ENCODE measurements at regions not wholly inside any gene's neighbourhood (a gene's known extent, or its start where the extent isn't known, plus 50 kb on each side); places are given as distances from the start of the nearest gene placed in this dataset.

GRCh38 chr22:22803285-22803853 is 84.2 kb upstream of the IGLL5 start:
- Mint-ChIP-seq H3K4me3 (ENCODE audit: unreplicated experiment) (no peak overlapping the region), H3K27me3 (ENCODE audit: insufficient read depth, unreplicated experiment) (peaks cover 3% of the 10 kb centered on the region), H3K27ac (ENCODE audit: unreplicated experiment) (no peak overlapping the region), H3K36me3 (ENCODE audit: insufficient read depth, unreplicated experiment) (no peaks in the 10 kb centered on the region), H3K4me1 (ENCODE audit: low read depth, unreplicated experiment) (peaks cover 6% of the 10 kb centered on the region), H3K9me3 (ENCODE audit: unreplicated experiment) (no peaks in the 10 kb centered on the region)
- DNase-seq, result no peak
- no peaks in the 10 kb centered on the region for H3K9me3 ChIP-seq
- H3K27me3 ChIP-seq (replicated peaks; ENCODE audit: control insufficient read depth, insufficient read depth, low read length), result no peaks in the 10 kb centered on the region
- CTCF ChIA-PET, result interaction anchor here (1.1 kb wide), 1 partner anchor 50 kb away, joined by 3 read pairs; no protein-coding TSS in a partner anchor
- no peaks in the 10 kb centered on the region for H3K4me1 ChIP-seq
- no peaks in the 10 kb centered on the region for H3K36me3 ChIP-seq (ENCODE audit: control insufficient read depth, insufficient read depth, low read length)
- intact Hi-C loops (cut with micrococcal nuclease; ENCODE audit: unreplicated experiment), result no loop called here
- no peak overlapping the region for H3K4me3 ChIP-seq (ENCODE audit: low read depth, low read length)
- BruUV-seq (replicated peaks), result no TSS peak
- TF ChIP-seq CTCF (IDR thresholded peaks at IDR 0.05; ENCODE audit: insufficient read depth in 1 of 2, low read depth in 1 of 2, low read length in 1 of 2, severe bottlenecking in 1 of 2, unreplicated experiment in 1 of 2), result no peak
- POLR2A ChIA-PET, result no interaction called here

GRCh38 chr22:22810018-22810427 is 77.6 kb upstream of the IGLL5 start:
- H3K9me3 Mint-ChIP-seq (ENCODE audit: unreplicated experiment), result no peaks in the 10 kb centered on the region
- DNase-seq, result peak; percentile 65 to 79
- Histone ChIP-seq H3K36me3 (ENCODE audit: control insufficient read depth, insufficient read depth, low read length) (no peaks in the 10 kb centered on the region), H3K4me3 (ENCODE audit: low read depth, low read length) (no peak overlapping the region), H3K27me3 (replicated peaks; ENCODE audit: control insufficient read depth, insufficient read depth, low read length) (no peaks in the 10 kb centered on the region), H3K4me1 (no peaks in the 10 kb centered on the region), H3K9me3 (no peaks in the 10 kb centered on the region)
- H3K27me3 Mint-ChIP-seq (ENCODE audit: insufficient read depth, unreplicated experiment), result peaks cover 3% of the 10 kb centered on the region
- intact Hi-C loops (cut with micrococcal nuclease; ENCODE audit: unreplicated experiment), result loop anchor here (2.0 kb wide), 2 partner anchors 15 to 69 kb away; no protein-coding TSS in a partner anchor
- ChIA-PET POLR2A (no interaction called here), CTCF (interaction anchor here (0.6 to 1.8 kb wide), 14 partner anchors 11 to 148 kb away, joined by 3 to 32 read pairs (median 7); no protein-coding TSS in a partner anchor)
- no peaks in the 10 kb centered on the region for H3K36me3 Mint-ChIP-seq (ENCODE audit: insufficient read depth, unreplicated experiment)
- no peak overlapping the region for H3K4me3 Mint-ChIP-seq (ENCODE audit: unreplicated experiment)
- H3K4me1 Mint-ChIP-seq (ENCODE audit: low read depth, unreplicated experiment), result peaks cover 6% of the 10 kb centered on the region
- BruUV-seq (replicated peaks), result no TSS peak
- TF ChIP-seq CTCF (IDR thresholded peaks at IDR 0.05; ENCODE audit: insufficient read depth in 1 of 2, low read depth in 1 of 2, low read length in 1 of 2, severe bottlenecking in 1 of 2, unreplicated experiment in 1 of 2), result peak; percentile 83 to 88
- no peak overlapping the region for H3K27ac Mint-ChIP-seq (ENCODE audit: unreplicated experiment)

- H3K4me3 ChIP-seq (ENCODE audit: low read depth, low read length), result no peak overlapping the region
- H3K27me3 ChIP-seq (replicated peaks; ENCODE audit: control insufficient read depth, insufficient read depth, low read length), result no peaks in the 10 kb centered on the region
- TF ChIP-seq CTCF (IDR thresholded peaks at IDR 0.05; ENCODE audit: insufficient read depth in 1 of 2, low read depth in 1 of 2, low read length in 1 of 2, severe bottlenecking in 1 of 2, unreplicated experiment in 1 of 2), result no peak
- CTCF ChIA-PET, result interaction anchor here (0.6 to 1.8 kb wide), 12 partner anchors 12 to 147 kb away, joined by 3 to 32 read pairs (median 8); no protein-coding TSS in a partner anchor
- H3K4me1 ChIP-seq, result no peaks in the 10 kb centered on the region
- no peaks in the 10 kb centered on the region for H3K36me3 Mint-ChIP-seq (ENCODE audit: insufficient read depth, unreplicated experiment)
- H3K36me3 ChIP-seq (ENCODE audit: control insufficient read depth, insufficient read depth, low read length), result no peaks in the 10 kb centered on the region
- H3K27ac Mint-ChIP-seq (ENCODE audit: unreplicated experiment), result no peak overlapping the region
- no peak overlapping the region for H3K4me3 Mint-ChIP-seq (ENCODE audit: unreplicated experiment)
- H3K9me3 ChIP-seq, result no peaks in the 10 kb centered on the region
- no peak for DNase-seq
- H3K9me3 Mint-ChIP-seq (ENCODE audit: unreplicated experiment), result no peaks in the 10 kb centered on the region
- peaks cover 6% of the 10 kb centered on the region for H3K4me1 Mint-ChIP-seq (ENCODE audit: low read depth, unreplicated experiment)
- POLR2A ChIA-PET, result no interaction called here
- intact Hi-C loops (cut with micrococcal nuclease; ENCODE audit: unreplicated experiment), result loop anchor here (2.0 kb wide), 2 partner anchors 14 to 68 kb away; no protein-coding TSS in a partner anchor
- H3K27me3 Mint-ChIP-seq (ENCODE audit: insufficient read depth, unreplicated experiment), result peaks cover 3% of the 10 kb centered on the region
- no TSS peak for BruUV-seq (replicated peaks)
Measured at GRCh38 chr22:22810471-22810870, 77.1 kb upstream of the IGLL5 start.

All from Caco-2 (cell line).